HCT116 (cell line): ENCODE measurements at regions not wholly inside any gene's neighbourhood (a gene's known extent, or its start where the extent isn't known, plus 50 kb on each side); places are given as distances from the start of the nearest gene placed in this dataset.

ENCODE experiments used
- ATAC-seq: fragments of 200-7000 bp; cut with Tn5 transposase; 2 replicates; pipeline ENCODE4 v1.9.1; 2020; ENCODE audit warnings: mild to moderate bottlenecking, moderate library complexity
- BruUV-seq: library from RNA; stranded (reverse); fragments of 400-500 nt; replicated peaks from 2 replicates; lab custom pipeline; 2021; lab: Mats Ljungman, UMichigan
- CTCF ChIA-PET: fragments of 300-600 bp; sonication (Branson Sonifier 250); formaldehyde crosslinking; loops from one replicate; lab custom pipeline; 2021; ENCODE audit warnings: antibody characterized with exemption; lab: Charles Lee
- POLR2A ChIA-PET: fragments of 300-600, 350-600 bp; sonication (Branson Sonifier 250); formaldehyde crosslinking; loops from one replicate; lab custom pipeline; 2021; ENCODE audit warnings: antibody characterized with exemption; lab: Charles Lee
- RAD21 ChIA-PET, 2 experiments: fragments of 300-600 bp; sonication (Branson Sonifier 250); formaldehyde crosslinking; loops; one replicate each; lab custom pipeline; 2023; ENCODE audit warnings: low total read pairs in 2 of 2; ENCODE audit not compliant: uncharacterized antibody in 2 of 2, unreplicated experiment in 2 of 2, low non-redundant PET in 1 of 2; lab: Charles Lee
- DNase-seq: peaks from one replicate; pipeline ENCODE4 v3.0.0-alpha.2; 2010; ENCODE audit warnings: low read depth, low spot score
- H2AFZ ChIP-seq: fragments of 200-600 bp; shearing (Covaris generic), sonication (generic); 2 replicates; pipeline ENCODE4 v1.6.1; 2017; ENCODE audit warnings: low read depth, mixed run types, mixed read lengths, antibody characterized with exemption, low read length; ENCODE audit not compliant: poor library complexity, severe bottlenecking
- H3K27ac ChIP-seq: 2 replicates; pipeline ENCODE4 v1.5.1; 2012; ENCODE audit warnings: low read depth, low read length
- H3K27me3 ChIP-seq: fragments of 200-600 bp; sonication (generic); 2 replicates; pipeline ENCODE4 v1.6.1; 2016; ENCODE audit warnings: mixed run types, low read length, mixed read lengths; ENCODE audit not compliant: insufficient read depth
- H3K36me3 ChIP-seq, 2 experiments: fragments of 200-500 bp in 1 of 2; fragments of 200-600 bp in 1 of 2; sonication (Bioruptor generic) in 1 of 2; sonication (generic) in 1 of 2; 2 replicates each; pipeline versions ENCODE4 v1.5.1 to v1.6.1; 2014 to 2016; ENCODE audit warnings: low read length in 2 of 2, inconsistent platforms in 1 of 2, mixed read lengths in 1 of 2, mixed run types in 1 of 2; ENCODE audit not compliant: insufficient read depth in 2 of 2, control insufficient read depth in 1 of 2
- H3K4me1 ChIP-seq, 2 experiments: fragments of 200-600 bp in 1 of 2; sonication (generic) in 1 of 2; 2 replicates each; pipeline versions ENCODE4 v1.5.1 to v1.6.1; 2012 to 2017; ENCODE audit warnings: low read length in 2 of 2, inconsistent platforms in 1 of 2, mild to moderate bottlenecking in 1 of 2, mixed read lengths in 1 of 2, mixed run types in 1 of 2, moderate library complexity in 1 of 2; ENCODE audit not compliant: insufficient read depth in 2 of 2, control insufficient read depth in 1 of 2
- H3K4me2 ChIP-seq: fragments of 200-600 bp; sonication (generic); 2 replicates; pipeline ENCODE4 v1.6.1; 2017; ENCODE audit warnings: mixed run types, low read length, mixed read lengths
- H3K4me3 ChIP-seq, 2 experiments: fragments of 200-600 bp in 1 of 2; sonication (generic) in 1 of 2; replicated peaks in 1 of 2; 2 replicates each; pipeline ENCODE4 v1.5.1; 2011 to 2016; ENCODE audit warnings: low read length in 2 of 2, control low read depth in 1 of 2, low read depth in 1 of 2, mild to moderate bottlenecking in 1 of 2, mixed read lengths in 1 of 2, mixed run types in 1 of 2
- H3K79me2 ChIP-seq: fragments of 200-600 bp; sonication (generic); 2 replicates; pipeline ENCODE4 v1.6.1; 2017; ENCODE audit warnings: mild to moderate bottlenecking, mixed run types, low read length, moderate library complexity, mixed read lengths; ENCODE audit not compliant: insufficient read depth
- H3K9ac ChIP-seq: fragments of 200-600 bp; sonication (generic); 2 replicates; pipeline ENCODE4 v1.6.1; 2016; ENCODE audit warnings: low read length, mixed read lengths
- H3K9me2 ChIP-seq: fragments of 200-600 bp; sonication (generic), shearing (Covaris generic); 2 replicates; pipeline ENCODE4 v1.6.1; 2017; ENCODE audit warnings: mixed run types, mild to moderate bottlenecking, moderate library complexity; ENCODE audit not compliant: insufficient read depth
- H3K9me3 ChIP-seq, 2 experiments: fragments of 200-500 bp in 1 of 2; fragments of 200-600 bp in 1 of 2; sonication (Bioruptor generic) in 1 of 2; sonication (generic) in 1 of 2; 2 replicates each; pipeline ENCODE4 v1.6.1; 2014 to 2017; ENCODE audit warnings: low read length in 2 of 2, mixed read lengths in 2 of 2, inconsistent platforms in 1 of 2, low read depth in 1 of 2, mild to moderate bottlenecking in 1 of 2, mixed run types in 1 of 2, moderate library complexity in 1 of 2; ENCODE audit not compliant: control insufficient read depth in 1 of 2, insufficient read depth in 1 of 2
- H4K20me1 ChIP-seq: fragments of 200-600 bp; sonication (generic), shearing (Covaris generic); 2 replicates; pipeline ENCODE4 v1.6.1; 2017; ENCODE audit warnings: mixed run types, mild to moderate bottlenecking, moderate library complexity; ENCODE audit not compliant: insufficient read depth
- CEBPB ChIP-seq: IDR thresholded peaks from 2 replicates; pipeline ENCODE4 v1.6.1; 2012; ENCODE audit warnings: low read depth
- CTCF ChIP-seq, 3 experiments: fragments of 200-600 bp in 1 of 3; sonication (generic) in 1 of 3; IDR thresholded peaks in 2 of 3; conservative IDR thresholded peaks in 1 of 3; 2 replicates each; pipeline ENCODE4 v1.5.1; 2012 to 2017; ENCODE audit warnings: low read depth in 2 of 3, low read length in 2 of 3, antibody characterized with exemption in 1 of 3, borderline replicate concordance in 1 of 3, control low read depth in 1 of 3, mild to moderate bottlenecking in 1 of 3, mixed read lengths in 1 of 3, mixed run types in 1 of 3, moderate library complexity in 1 of 3; ENCODE audit not compliant: insufficient read depth in 1 of 3
- ELF1 ChIP-seq: IDR thresholded peaks from 2 replicates; pipeline ENCODE4 v1.6.1; 2012; ENCODE audit warnings: low read depth, borderline replicate concordance
- EZH2 ChIP-seq: fragments of 200-600 bp; sonication (generic); IDR thresholded peaks from 2 replicates; pipeline ENCODE4 v1.6.1; 2017; ENCODE audit warnings: antibody characterized with exemption, mixed run types
- JUND ChIP-seq: IDR thresholded peaks from 2 replicates; pipeline ENCODE4 v1.6.1; 2012
- MAX ChIP-seq: IDR thresholded peaks from 2 replicates; pipeline ENCODE4 v1.6.1; 2012
- RAD21 ChIP-seq: IDR thresholded peaks from 2 replicates; pipeline ENCODE4 v1.6.1; 2012; ENCODE audit warnings: low read depth, mild to moderate bottlenecking
- SIN3A ChIP-seq: IDR thresholded peaks from 2 replicates; pipeline ENCODE4 v1.6.1; 2012; ENCODE audit warnings: low read depth
- ZBTB33 ChIP-seq: IDR thresholded peaks from 2 replicates; pipeline ENCODE4 v1.6.1; 2011; ENCODE audit warnings: mild to moderate bottlenecking, low read length, moderate library complexity; ENCODE audit not compliant: insufficient replicate concordance; ENCODE audit errors: extremely low read depth
- ZFX ChIP-seq: fragments of 450-650 bp; IDR thresholded peaks from 2 replicates; pipeline ENCODE4 v1.6.1; 2017
- ZNF274 ChIP-seq: fragments of 200-500 bp; sonication (Bioruptor generic); IDR thresholded peaks from 2 replicates; pipeline ENCODE4 v1.6.1; 2014; ENCODE audit warnings: mild to moderate bottlenecking, low read depth, low read length, inconsistent platforms
- intact Hi-C: fragments of 100-400 bp; cut with micrococcal nuclease; formaldehyde crosslinking; loops from 2 replicates; pipeline ENCODE4 v1.10.0; 2022

- Histone ChIP-seq H2AFZ (no peak overlapping the region), H3K4me3 (no peak overlapping the region), H3K9me2 (no peaks in the 10 kb centered on the region), H3K9me3 (no peaks in the 10 kb centered on the region), H3K4me2 (no peak overlapping the region), H4K20me1 (no peaks in the 10 kb centered on the region), H3K27ac (no peak overlapping the region), H3K27me3 (peaks cover 3% of the 10 kb centered on the region; the same call in 1 of the 2 replicates), H3K36me3 (no peaks in the 10 kb centered on the region), H3K79me2 (no peaks in the 10 kb centered on the region), H3K4me1 (no peaks in the 10 kb centered on the region), H3K9ac (no peak overlapping the region)
- intact Hi-C loops: no loop called here
- DNase-seq (no peak), ATAC-seq (no peak)
- ChIA-PET POLR2A (no interaction called here), CTCF (no interaction called here), RAD21 (interaction anchor here in 1 of 2 experiments (0.6 kb wide), 1 partner anchor 20 kb away, joined by 3 read pairs; no protein-coding TSS in a partner anchor)
- TF ChIP-seq ZBTB33 (no peak), MAX (no peak), ZNF274 (no peak), SIN3A (no peak), CTCF (IDR thresholded peaks at IDR 0.05 in 2 of 3, conservative IDR thresholded peaks at IDR 0.05 in 1 of 3; ENCODE audit: borderline replicate concordance in 1 of 3, insufficient read depth in 1 of 3, low read depth in 2 of 3, low read length in 2 of 3) (no peak), ELF1 (no peak), JUND (no peak), CEBPB (no peak), EZH2 (no peak), RAD21 (no peak), ZFX (no peak)
- no TSS peak for BruUV-seq
Observed at GRCh38 chr7:28330384-28331070, 81.8 kb upstream of the CREB5 start.
